HG02571 (cell line): ENCODE measurements at regions not wholly inside any gene's neighbourhood (a gene's known extent, or its start where the extent isn't known, plus 50 kb on each side); places are given as distances from the start of the nearest gene placed in this dataset.
A peak's percentile ranks its signal among the peaks of the same experiment; 100 is the strongest.

ENCODE experiments used
- ATAC-seq: cut with Tn5 transposase; IDR thresholded peaks from one replicate; pipeline ENCODE4 v1.9.1; 2021; ENCODE audit warnings: mild to moderate bottlenecking, moderate library complexity; ENCODE audit not compliant: unreplicated experiment

DNA sequence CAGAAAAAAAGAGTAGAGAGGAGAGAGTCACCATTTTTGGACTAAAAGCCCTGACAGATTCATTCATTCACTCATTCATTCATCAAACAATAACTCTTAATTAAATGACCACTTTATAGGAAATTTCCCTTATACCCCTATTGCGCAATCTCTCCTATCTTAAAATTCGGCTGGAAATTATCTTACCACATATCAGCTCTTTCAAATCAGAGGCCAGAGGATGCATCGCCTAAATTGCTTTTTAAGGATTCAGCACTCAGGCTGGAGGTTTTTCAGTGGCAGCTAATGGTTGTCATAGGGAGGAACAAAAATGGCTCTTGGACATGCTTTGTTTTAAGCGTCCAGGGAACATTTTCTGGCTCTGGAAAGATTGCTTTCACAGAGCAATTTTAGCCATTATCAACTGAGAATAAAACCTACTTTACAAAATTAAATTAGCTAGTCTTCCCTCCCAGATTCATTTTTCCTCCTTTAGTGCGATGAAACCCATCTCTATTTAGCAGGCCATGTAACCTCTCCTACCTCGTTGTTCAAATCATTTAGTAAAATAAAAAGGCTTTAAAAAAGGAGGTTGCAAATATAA lies 115.2 kb downstream of the OLFM4 start:
- no peak for ATAC-seq

DNA sequence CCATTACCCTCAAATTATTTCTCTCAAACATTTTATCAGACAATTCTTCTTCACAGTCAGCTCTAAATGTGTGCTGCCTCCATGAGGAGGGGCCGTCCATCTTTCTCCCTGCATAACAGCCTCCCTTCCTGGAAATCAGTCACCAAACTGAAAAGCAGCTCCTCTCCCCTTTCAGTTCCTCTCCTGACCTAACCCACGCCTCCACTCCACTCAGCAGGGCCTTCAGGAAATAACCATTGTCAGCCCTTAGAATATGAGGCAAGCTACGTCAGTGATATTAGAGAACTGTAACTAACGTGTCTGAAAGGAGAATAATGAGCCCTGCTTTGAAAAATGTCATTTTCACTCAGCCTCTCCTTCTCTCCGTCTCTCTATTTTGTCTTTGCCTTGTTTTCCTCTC lies 116.2 kb downstream of the OLFM4 start:
- ATAC-seq = no peak

DNA sequence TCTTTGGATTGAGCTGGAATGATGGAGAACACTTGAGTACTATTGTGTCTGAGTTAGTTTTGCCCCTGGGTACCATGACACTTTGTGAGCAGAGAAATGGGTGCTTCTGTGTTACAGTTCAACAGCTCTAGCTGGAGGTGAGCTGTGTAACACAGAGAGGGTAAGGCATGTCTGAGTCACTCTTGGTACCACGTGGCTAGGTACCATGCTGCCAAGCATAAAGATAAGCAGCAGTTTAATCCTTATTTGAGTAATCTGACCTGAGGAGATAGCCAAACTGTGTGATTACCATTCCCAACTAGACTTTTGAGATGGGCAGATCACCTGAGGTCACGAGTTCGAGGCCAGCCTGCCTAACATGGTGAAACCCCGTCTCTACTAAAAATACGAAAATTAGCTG lies 122.0 kb downstream of the OLFM4 start:
- ATAC-seq = no peak

DNA sequence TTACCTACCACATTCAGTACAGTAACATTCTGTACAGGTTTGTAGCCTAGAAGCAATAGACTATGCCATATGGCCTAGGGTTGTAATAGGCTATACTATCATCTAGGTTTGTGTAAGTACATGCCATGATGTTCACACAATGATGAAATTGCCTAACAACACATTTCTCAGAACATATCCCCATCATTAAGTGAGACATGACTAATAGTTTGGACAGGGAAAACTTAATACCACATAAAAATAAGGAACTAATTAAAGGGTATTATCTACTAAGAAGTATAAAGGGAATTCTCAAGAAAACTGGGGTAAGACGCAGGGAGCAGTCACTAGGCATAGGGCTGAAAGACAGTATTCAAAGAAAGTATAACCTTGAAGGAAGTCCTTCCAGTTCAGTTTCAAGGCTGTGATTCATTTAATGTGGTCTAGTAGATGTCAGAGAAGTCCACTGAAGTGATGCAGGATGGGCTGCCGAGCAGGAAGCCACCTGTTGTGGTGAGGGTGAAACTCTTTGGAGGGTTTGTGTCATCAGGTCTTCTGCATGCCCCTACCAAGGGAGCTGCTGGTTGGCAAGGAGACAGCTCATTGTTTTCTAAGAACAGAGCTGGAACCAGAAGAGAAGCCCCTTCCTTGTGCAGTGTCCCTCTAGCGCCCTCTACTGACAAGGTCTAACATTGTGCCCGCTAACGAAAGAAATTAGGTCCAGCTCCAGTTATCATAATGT lies 122.9 kb downstream of the OLFM4 start:
- peak; percentile 70 for ATAC-seq

DNA sequence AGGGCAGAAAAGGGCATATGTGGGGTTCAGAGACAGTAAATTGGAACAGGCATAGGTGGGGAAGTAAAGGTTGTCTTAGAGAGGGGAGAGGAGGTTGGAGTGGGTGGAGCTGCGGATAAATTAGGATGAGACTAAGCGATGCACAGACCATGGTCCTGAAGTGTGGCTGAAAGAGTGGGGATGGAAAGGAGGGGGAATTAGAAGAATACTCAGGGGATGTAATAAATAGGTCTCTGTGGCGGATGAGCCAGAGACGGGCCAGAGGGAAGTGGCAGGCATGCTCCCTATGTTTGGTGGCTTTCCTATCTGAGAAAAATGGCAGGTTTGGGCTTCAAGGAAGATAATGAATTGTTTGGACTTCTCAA lies 123.4 kb downstream of the OLFM4 start:
- ATAC-seq = no peak

DNA sequence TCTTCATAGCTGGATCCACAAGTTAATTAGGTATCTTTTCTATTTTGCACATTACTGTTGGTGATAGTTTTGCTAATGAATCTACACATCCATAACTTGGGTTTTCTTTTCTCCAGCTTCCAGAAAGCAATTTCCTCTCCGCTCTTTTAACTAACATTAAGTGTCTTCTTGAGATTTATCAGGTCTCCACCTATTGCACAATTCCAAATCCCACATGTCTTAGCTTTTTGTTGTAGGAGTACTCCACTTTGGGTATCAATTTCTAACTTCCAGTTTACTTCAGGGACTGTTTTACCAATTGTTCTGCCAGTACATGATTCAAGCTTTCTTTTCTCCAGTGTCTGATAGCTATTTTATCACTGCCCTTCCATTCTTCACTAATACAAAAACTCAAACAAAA lies 129.6 kb downstream of the OLFM4 start:
- ATAC-seq = no peak

DNA sequence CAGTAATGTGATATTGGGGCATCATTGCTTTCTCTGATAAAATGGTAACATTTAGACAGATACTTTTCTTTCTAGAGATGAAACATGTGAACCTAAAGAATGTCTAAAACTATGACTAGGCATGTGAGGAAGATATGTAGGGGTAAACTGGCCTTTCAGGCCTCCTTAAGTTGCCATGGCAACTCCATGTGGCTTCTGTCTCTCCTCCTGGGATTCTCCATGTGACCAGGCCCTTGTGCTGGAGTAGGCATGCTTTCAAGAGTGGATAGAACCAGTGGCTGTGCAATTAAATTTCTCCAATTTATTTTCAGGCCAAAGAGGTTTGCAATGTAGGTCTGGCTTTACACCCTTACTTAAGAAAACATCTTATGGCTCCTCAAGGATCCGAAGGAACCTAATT lies 130.8 kb downstream of the OLFM4 start:
- ATAC-seq = no peak

DNA sequence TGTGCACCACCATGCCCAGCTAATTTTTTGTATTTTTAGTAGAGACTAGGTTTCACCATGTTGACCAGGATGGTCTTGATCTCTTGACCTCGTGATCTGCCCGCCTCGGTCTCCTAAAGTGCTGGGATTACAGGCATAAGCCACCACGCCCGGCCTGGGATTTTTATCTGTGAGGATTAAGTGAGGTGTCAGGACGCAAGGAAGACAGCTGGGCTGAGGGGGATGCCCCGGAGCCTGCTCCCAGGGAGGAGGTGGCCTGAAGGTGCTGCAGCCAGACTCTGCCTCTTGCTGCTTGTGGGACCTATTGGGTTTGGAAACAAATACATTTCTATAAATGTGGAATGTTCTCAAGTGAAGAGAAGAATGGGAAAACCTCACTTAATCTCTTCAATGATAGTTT lies 131.6 kb downstream of the OLFM4 start:
- no peak for ATAC-seq

DNA sequence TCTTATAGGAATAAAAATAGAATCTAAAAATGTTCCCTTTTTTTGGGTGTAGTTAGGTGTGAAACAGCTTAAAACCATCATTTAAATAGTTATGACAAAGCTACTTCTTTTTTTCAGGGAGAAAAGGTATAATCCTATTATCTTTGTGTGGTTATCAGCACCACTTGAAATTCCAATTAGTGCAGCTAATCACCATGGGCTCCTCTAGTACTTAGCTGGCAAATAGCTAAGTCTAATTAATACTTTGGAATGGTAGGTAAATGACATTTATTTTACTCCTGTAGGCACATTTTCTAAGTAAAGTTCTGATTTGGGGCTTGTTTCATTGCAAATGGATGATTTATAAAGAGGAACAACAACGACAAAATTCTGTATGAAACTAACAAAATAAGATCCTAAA lies 132.6 kb downstream of the OLFM4 start:
- ATAC-seq = no peak

DNA sequence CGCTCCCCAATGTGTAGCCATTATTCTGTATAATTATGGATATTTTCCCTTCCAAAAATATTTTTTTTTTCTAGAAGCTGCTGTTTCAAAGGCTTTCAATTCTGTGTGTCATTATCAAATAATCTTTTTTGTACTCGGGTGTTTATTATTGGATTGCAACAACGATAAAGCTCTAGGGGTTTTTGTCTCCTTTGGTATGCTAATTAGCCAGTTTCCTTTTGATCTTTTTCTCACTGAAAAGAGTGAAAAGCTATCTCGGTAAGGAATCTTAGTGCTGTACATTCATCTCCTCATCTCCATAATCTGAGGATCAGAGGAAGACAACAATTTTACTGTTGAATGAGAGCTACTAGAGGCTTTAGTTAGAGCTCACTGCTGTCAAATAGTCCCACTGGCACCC lies 136.6 kb downstream of the OLFM4 start:
- ATAC-seq = no peak

DNA sequence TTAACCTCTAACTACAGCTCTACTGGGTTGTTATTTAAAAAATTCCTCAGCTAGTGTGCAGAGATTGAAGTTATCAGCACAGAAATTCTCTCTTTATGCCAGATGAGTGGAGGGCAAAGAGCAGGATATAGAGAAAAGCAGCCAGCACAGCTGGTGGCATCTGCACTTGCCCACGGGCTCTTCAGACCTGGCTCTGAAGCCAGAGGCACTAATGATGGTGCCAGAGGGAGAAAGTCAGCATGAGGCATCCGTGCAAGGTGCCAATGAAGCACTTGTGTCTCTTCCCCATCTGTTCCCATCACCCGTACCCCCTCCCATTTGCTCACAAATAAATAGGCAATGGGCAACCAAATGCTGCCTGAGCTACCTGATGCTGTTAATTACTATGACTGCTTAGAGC lies 138.9 kb downstream of the OLFM4 start:
- ATAC-seq = no peak

DNA sequence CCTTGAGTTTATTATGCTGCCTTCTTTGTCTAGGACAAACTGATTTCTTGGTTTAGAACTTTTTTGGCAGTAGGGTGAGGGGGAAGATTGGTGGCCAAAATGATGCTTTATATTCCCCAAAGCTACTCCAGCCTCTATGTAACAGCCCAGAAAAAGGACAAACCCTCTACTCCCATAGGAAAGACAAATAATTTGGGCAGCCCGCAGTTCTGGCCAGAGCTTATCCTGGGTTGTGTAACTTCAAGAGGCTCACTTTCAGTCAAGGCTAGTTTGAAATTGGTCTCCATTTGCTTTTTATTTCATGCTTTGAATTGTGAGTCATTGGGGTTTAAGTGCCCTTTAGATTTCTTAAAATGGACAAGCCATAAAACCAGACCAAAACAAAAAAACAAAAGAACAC lies 142.3 kb downstream of the OLFM4 start:
- no peak for ATAC-seq

DNA sequence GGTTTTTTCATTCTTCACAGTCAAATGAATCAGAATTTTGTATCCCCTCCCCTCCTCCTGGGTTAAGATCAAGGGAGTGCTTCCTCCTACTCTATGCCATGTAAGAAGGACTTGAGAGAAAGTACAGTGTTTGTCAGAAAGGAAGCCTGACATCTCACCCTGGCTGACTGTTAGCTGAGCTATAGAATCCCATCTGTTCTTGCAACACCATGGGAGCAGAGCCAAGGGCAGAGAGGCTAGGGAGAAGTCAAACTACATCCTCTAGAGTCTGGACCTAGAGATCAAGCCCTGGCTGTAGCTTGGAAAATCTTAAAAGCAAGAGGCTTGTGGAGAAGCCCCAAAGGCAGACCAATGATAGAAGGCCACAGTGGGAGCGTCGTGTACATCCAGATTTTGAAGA lies 145.9 kb downstream of the OLFM4 start:
- ATAC-seq = no peak

DNA sequence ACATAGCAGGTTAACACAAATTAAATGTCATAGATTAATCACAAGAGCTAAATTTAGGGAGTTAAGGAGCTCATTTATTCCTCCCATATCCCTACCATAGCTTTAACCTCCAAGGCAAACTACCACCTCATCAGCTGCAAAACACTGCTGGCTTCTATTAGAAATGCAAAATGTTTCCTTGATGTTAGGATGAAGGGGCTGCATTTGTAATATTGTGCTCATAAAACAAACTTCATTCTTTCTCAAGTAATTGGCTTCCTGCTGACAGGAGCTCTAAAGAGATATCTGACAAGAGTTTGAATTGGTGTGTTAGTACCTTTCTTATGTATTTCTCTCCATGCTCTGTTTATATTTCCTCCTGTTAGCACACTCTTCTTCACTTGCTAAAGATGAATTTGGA lies 152.1 kb downstream of the OLFM4 start:
- no peak for ATAC-seq

DNA sequence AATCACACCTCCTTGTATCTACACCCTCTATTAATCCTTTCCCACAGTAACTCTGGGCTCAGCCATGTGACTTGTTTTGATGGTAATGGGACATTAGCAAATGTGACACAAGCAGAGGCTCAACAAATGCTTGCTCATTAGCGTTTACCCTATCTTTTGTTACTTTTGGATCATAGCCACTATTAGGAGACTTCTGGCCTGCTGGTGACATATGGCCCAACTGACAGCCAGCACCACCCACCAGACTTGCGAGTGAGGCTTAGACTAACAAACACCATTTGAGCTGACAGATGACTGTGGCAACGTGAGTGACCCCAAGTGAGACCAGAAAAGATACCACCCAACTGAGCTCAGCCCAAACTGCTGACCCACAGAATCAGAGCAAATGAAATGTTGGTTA lies 154.1 kb downstream of the OLFM4 start:
- ATAC-seq = no peak

DNA sequence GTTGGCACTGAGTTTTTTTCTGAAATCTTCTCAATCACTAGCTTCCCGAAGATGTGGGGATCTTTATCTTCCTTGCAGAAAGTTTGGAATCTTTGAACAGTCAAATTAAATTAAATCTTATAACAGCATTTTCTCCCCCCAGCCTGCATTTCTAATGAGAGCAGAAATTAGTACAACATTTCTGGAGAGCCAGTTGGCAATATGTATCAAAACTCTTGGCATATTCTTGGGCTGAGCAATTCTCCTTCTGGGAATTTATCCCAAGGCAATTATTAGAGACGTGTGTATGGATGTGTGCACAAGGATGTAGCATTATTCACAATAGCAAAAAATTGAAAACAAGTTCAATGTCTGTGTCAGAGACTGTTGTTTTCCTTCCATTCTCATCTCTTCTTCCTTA lies 159.5 kb downstream of the OLFM4 start:
- ATAC-seq = no peak

DNA sequence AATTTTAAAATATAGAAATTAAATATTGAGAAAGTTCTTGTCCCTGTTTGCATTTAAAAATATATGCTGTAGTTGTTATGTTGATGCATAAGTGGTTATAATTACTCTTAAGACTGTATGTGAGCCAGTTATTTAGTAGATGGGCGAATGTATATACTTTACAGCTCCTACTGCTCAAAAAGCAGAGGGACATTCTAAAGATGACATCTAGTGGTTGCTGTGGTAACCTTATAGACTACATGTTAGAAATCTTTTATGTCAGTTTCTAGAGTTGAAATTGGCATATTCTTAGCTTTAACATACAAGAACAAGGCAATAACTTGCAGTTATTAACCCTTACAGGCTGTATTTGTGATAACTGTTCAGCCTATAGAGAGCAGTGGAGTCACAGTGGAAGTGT lies 160.5 kb downstream of the OLFM4 start:
- ATAC-seq = no peak

DNA sequence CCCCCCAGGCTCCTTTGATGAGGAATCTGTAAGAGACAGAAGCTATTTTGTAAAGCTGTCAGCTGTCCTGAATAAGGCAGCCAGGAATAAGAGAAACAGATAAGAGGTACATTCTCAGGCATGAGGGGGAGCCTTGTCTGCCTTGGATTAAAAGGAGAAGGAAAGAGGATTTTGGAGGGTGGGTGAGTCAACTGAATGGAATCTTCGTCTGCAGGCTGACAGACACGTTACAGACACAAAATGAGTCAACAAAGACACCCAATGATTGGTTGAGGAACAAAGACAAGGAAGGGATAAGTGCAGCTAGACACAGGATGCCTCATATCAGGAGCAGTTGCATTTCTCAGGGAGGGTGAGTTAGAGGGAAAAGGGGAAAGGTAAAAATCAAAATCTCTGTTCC lies 162.5 kb downstream of the OLFM4 start:
- ATAC-seq = no peak

DNA sequence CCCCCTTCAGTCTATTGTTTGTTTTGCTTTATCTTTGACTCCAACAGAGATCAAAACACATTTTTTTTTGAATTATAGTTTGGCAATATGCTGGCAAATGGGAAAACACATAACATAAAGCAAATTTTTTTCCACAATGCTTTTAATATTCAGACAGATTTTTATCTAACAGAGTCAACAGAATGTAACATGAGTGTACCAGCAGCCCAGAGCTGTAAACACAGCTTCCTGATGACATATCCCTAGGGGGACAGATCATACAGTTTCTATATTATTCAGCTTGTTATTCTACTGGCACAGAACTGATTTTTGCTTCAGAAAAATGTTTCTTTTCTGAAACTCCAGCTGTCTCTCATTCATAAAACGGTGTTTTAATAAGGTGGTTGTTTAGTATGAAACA lies 168.8 kb downstream of the OLFM4 start:
- ATAC-seq = no peak

DNA sequence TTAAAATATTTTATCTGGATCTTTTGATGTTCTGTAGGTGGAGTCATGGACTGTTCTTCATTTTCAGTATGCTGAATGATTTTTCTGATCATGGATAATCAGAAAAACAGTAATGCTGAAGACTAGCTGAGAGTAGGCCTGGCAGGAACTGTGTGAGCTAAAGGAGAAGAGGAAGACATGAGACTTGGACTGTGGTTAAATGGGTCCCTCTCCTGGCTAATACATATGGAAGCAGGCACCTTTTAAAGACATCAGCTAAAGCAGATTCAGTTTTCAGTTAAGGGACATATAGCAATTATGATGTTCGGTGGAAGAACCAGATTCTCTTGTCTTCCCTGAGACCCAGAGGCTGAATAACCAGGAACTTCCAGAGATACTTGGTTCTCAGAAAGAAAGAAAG lies 169.4 kb downstream of the OLFM4 start:
- ATAC-seq = no peak

DNA sequence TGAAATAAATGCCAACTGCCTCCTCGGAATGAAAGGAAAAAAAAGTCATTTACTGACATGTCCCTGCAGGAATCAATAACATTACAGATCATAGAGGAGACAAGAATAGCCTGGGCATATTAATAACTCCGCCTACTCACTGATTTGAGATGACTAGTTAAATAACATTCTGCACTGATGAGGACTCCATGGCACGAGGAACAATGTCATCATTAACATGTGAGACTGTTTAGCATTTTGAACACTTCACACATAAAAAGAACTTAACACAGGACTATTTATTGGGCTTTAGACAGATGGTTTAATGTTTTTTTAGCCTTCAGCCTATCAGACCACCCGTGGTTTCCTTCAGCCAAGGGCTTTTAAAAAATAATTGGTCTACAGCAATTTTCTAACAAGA lies 170.1 kb downstream of the OLFM4 start:
- ATAC-seq = no peak

DNA sequence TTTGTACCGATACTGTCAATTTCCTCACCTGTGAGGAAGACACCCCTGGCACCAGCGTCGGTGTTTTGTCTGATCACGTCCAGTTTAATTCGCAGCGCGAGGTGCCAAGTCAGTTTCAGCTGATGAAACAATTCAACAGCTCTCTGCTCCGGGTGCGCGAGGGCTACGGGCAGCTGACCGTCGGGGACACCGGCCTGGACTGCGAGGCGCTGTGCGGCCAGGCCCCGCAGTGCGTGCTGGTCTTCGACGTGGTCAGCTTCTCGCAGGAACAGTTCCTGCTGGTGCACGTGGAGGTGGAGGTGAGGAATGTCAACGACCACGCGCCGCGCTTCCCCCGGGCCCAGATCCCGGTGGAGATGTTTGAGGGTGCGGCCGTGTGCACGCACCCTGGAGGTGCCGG lies 171.5 kb downstream of the OLFM4 start:
- no peak for ATAC-seq
